Type B pancreatic cell (in vitro differentiated cells): ENCODE measurements at regions not wholly inside any gene's neighbourhood (a gene's known extent, or its start where the extent isn't known, plus 50 kb on each side); places are given as distances from the start of the nearest gene placed in this dataset.

Experiments used
- DNase-seq: peaks from one replicate; pipeline ENCODE4 v3.0.0; 2021; ENCODE audit warnings: mixed read lengths; ENCODE audit not compliant: unreplicated experiment; ENCODE audit errors: extremely low spot score
- H3K27ac Mint-ChIP-seq: 2 replicates; pipeline ENCODE4 v1.8.0; 2021; ENCODE audit warnings: mild to moderate bottlenecking, mixed read lengths
- H3K27me3 Mint-ChIP-seq: 2 replicates; pipeline ENCODE4 v1.8.0; 2021; ENCODE audit warnings: mixed read lengths
- H3K36me3 Mint-ChIP-seq: 2 replicates; pipeline ENCODE4 v1.8.0; 2021; ENCODE audit warnings: mixed read lengths
- H3K4me1 Mint-ChIP-seq: one replicate; pipeline ENCODE4 v1.8.0; 2021; ENCODE audit warnings: mixed read lengths; ENCODE audit not compliant: unreplicated experiment
- H3K4me3 Mint-ChIP-seq: 2 replicates; pipeline ENCODE4 v1.8.0; 2021; ENCODE audit warnings: mild to moderate bottlenecking, mixed read lengths
- H3K9me3 Mint-ChIP-seq: 2 replicates; pipeline ENCODE4 v1.8.0; 2021; ENCODE audit warnings: mixed read lengths
- TF ChIP-seq, protein P1 (sequence below): fragments of 200-600 bp; sonication (generic); conservative IDR thresholded peaks from 2 replicates; pipeline ENCODE4 v1.5.0; 2021; ENCODE audit warnings: antibody characterized with exemption, mild to moderate bottlenecking

DNA sequence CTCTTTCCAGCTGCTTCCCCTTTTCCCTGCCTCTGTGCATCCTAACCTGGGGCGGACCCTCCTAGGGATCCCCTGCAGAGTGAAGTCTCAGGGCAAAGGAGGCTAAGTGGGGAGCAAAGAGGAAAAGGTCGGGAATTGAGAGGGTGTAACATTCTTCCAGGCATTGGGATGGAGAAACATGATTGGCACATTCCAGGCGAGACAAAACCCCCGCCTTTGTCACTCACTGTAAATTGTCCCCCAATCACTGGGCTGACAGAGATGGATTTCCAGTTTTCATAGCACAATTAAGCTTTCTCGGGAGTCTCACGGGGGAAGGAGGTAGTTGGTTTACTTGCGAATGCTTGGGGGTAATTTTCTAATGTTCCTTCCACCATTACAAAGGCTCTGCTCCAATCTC is 74.9 kb downstream of the MIAT start:
- no peak for DNase-seq

DNA sequence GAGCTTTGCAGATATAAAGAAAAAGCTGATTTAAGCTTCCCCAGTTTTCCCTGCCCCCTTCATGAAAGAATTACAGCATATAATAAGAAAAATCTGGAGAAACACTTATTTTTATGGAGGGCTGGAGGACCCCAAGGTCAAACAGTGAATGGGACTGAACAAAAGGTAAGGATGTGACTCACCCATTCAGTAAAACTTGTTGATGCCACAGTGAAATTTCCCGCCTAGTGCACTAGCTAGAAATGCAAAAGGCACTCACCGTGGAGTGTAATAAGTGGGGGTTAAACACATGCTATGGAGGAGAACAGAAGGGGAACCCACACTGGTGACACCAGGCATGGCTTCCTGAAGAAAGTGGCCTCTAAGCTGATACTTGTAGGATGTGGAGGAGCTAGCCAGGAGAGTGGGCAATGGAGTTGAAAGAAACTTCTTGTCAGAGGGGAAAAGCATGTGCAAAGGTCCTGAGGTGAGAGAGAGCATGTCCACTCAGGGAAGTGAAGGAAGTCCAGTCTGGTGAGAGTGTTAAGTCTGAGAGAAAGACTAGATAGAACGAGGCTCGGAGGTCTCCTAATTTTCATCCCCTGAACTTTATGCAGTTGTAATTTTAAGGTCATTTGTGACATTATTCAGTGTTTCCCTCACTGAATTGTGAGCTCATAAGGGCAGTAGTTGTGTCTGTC is 77.1 kb downstream of the MIAT start:
- no peak for DNase-seq
- Mint-ChIP-seq H3K27me3 (no peaks in the 10 kb centered on the region), H3K36me3 (peaks cover 5% of the 10 kb centered on the region), H3K4me1 (no peaks in the 10 kb centered on the region), H3K27ac (no peak overlapping the region), H3K4me3 (no peak overlapping the region), H3K9me3 (no peaks in the 10 kb centered on the region)
- TF ChIP-seq, protein P1, sequence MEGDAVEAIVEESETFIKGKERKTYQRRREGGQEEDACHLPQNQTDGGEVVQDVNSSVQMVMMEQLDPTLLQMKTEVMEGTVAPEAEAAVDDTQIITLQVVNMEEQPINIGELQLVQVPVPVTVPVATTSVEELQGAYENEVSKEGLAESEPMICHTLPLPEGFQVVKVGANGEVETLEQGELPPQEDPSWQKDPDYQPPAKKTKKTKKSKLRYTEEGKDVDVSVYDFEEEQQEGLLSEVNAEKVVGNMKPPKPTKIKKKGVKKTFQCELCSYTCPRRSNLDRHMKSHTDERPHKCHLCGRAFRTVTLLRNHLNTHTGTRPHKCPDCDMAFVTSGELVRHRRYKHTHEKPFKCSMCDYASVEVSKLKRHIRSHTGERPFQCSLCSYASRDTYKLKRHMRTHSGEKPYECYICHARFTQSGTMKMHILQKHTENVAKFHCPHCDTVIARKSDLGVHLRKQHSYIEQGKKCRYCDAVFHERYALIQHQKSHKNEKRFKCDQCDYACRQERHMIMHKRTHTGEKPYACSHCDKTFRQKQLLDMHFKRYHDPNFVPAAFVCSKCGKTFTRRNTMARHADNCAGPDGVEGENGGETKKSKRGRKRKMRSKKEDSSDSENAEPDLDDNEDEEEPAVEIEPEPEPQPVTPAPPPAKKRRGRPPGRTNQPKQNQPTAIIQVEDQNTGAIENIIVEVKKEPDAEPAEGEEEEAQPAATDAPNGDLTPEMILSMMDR, result no peak

More for the DNA sequence above, 74.9 kb downstream of the MIAT start:
- no peaks in the 10 kb centered on the region for H3K4me1 Mint-ChIP-seq
- no peak overlapping the region for H3K4me3 Mint-ChIP-seq
- H3K9me3 Mint-ChIP-seq, result no peaks in the 10 kb centered on the region
- H3K27ac Mint-ChIP-seq, result no peak overlapping the region
- TF ChIP-seq, protein P1, result no peak
- peaks cover 5% of the 10 kb centered on the region for H3K36me3 Mint-ChIP-seq
- no peaks in the 10 kb centered on the region for H3K27me3 Mint-ChIP-seq

DNA sequence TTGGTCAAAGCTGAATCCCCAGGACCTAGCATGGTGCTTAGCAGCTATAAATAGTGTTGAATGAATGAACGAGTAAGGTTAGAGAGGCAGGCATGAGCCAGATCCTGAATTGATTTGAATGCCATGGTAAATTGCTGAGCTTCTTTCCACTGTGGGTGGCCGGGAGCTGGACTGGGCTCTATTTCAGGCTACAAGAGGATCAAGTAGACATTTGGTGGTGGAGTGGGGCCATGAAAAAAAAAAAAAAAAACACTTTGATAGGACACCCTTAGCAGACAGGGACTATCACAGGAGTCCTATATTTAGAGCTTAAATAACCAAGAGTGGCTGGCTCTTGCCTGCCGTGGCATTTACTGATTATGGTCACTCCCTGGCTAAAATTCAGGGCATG is 77.6 kb downstream of the MIAT start:
- H3K36me3 Mint-ChIP-seq, result peaks cover 5% of the 10 kb centered on the region
- no peaks in the 10 kb centered on the region for H3K27me3 Mint-ChIP-seq
- no peaks in the 10 kb centered on the region for H3K9me3 Mint-ChIP-seq
- no peak for DNase-seq
- no peak overlapping the region for H3K27ac Mint-ChIP-seq
- peaks cover 1% of the 10 kb centered on the region for H3K4me1 Mint-ChIP-seq
- no peak overlapping the region for H3K4me3 Mint-ChIP-seq
- TF ChIP-seq, protein P1, result no peak

DNA sequence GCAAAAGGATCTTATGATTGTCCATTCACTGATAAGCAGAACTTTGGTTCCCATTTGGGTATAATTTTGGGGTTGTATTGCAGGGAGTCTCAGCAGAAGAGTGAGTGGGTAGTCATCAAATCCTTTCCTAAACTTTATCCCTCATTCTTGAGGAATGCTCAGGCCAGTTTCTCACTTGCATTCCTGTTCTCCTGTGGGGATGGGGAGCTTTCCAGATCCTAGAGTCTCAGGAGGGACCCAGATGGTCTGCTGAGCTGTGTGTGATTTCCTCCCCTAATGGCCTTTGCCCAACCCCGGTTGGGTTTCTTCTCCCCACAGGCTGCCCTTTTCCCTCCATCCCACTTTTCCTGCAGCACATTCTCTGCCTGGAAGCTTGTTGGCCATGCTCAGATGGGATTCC is 79.9 kb downstream of the MIAT start:
- H3K4me1 Mint-ChIP-seq, result peaks cover 7% of the 10 kb centered on the region
- H3K4me3 Mint-ChIP-seq, result no peak overlapping the region
- H3K27ac Mint-ChIP-seq, result no peak overlapping the region
- DNase-seq, result no peak
- H3K9me3 Mint-ChIP-seq, result no peaks in the 10 kb centered on the region
- H3K36me3 Mint-ChIP-seq, result peaks cover 5% of the 10 kb centered on the region
- TF ChIP-seq, protein P1, result no peak
- H3K27me3 Mint-ChIP-seq, result no peaks in the 10 kb centered on the region

DNA sequence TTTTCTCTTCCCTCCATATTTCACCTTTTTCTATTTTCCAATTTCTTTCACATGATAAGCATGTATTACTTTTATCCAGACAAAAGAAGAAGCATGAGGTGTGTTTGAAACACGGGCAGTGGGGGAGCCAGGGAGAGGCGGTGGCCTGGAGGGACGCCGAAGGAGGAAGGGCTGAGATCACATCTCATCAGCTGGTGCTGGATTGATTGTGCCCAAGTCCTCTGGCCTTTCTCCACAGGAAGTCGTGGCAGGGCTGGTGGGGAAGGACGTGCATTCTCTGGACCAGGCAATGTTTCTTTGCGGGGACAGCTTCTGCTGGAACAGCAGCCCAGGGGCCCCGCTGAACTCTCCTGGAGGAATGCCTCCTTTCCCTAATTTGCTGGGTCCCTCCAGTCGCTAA is 82.9 kb downstream of the MIAT start:
- Mint-ChIP-seq H3K4me1 (peaks cover 8% of the 10 kb centered on the region), H3K36me3 (peaks cover 5% of the 10 kb centered on the region), H3K27ac (no peak overlapping the region), H3K9me3 (no peaks in the 10 kb centered on the region), H3K27me3 (no peaks in the 10 kb centered on the region), H3K4me3 (no peak overlapping the region)
- TF ChIP-seq, protein P1, result no peak
- no peak for DNase-seq

DNA sequence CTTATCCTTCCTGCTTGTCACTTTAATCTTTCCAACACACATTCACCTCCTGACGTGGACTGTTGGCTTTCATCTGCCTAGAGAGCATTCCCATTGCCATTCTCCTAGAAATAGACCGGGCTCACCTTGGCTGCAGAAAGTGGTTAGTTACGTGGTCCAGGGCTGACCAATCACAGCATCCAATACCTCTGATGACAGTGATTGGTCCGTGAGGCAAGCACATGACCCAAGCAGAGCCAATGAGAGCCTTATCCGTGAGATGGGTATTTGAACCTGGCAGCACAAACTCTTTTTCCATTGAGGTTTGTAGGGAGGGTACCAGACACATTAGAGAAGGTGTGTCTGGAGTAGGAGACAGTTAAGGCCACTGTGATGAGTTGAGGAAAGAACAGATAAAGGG is 85.8 kb downstream of the MIAT start:
- H3K27ac Mint-ChIP-seq, result no peak overlapping the region
- DNase-seq, result no peak
- H3K4me1 Mint-ChIP-seq, result peaks cover 11% of the 10 kb centered on the region
- H3K4me3 Mint-ChIP-seq, result no peak overlapping the region
- no peaks in the 10 kb centered on the region for H3K27me3 Mint-ChIP-seq
- TF ChIP-seq, protein P1, result no peak
- H3K9me3 Mint-ChIP-seq, result no peaks in the 10 kb centered on the region
- no peaks in the 10 kb centered on the region for H3K36me3 Mint-ChIP-seq
